ENCODE measurements at regions not wholly inside any gene's neighbourhood (a gene's known extent, or its start where the extent isn't known, plus 50 kb on each side); places are given as distances from the start of the nearest gene placed in this dataset.

DNA sequence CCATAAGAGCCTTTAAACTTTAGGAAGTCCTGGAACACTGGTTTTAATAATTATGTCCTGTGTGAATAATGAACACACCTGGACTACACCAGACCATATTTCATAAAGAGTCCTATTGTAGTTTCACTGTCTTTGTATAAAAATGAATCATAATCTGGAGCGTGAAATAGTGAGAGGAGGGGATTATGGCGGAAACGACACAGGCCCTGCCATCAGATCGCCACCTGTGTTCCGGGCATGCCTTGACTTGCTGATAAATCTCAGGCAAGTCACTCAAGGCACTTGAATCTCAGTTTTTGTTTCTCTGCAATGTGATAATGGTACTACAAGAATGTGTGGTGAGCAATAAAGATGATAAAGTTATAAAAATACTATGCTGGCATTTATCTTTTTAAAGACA lies 995.5 kb downstream of the MCTP2 start:
- H3K9ac ChIP-seq (ENCODE audit: low read depth, low read length) = no peak overlapping the region
- H3K79me2 ChIP-seq (ENCODE audit: insufficient read depth, low read length) = no peaks in the 10 kb centered on the region
- H3K4me1 ChIP-seq (ENCODE audit: insufficient read depth, low read length) = no peaks in the 10 kb centered on the region
- no peaks in the 10 kb centered on the region for H3K36me3 ChIP-seq (ENCODE audit: insufficient read depth, low read length)
- H3K4me3 ChIP-seq (ENCODE audit: low read depth in 1 of 2, low read length in 2 of 2) = no peak overlapping the region
- H4K20me1 ChIP-seq (ENCODE audit: insufficient read depth, low read length) = no peaks in the 10 kb centered on the region
- no peaks in the 10 kb centered on the region for H3K27me3 ChIP-seq (ENCODE audit: insufficient read depth, low read length, poor library complexity)
- no peaks in the 10 kb centered on the region for H3K9me3 ChIP-seq (ENCODE audit: insufficient read depth, low read length, severe bottlenecking)
- DNase-seq = no peak
- no peak for ATAC-seq (ENCODE audit: insufficient read depth, low read depth)
- TF ChIP-seq, protein P1, sequence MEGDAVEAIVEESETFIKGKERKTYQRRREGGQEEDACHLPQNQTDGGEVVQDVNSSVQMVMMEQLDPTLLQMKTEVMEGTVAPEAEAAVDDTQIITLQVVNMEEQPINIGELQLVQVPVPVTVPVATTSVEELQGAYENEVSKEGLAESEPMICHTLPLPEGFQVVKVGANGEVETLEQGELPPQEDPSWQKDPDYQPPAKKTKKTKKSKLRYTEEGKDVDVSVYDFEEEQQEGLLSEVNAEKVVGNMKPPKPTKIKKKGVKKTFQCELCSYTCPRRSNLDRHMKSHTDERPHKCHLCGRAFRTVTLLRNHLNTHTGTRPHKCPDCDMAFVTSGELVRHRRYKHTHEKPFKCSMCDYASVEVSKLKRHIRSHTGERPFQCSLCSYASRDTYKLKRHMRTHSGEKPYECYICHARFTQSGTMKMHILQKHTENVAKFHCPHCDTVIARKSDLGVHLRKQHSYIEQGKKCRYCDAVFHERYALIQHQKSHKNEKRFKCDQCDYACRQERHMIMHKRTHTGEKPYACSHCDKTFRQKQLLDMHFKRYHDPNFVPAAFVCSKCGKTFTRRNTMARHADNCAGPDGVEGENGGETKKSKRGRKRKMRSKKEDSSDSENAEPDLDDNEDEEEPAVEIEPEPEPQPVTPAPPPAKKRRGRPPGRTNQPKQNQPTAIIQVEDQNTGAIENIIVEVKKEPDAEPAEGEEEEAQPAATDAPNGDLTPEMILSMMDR (IDR thresholded peaks at IDR 0.05; ENCODE audit: borderline replicate concordance, extremely low read depth, low read length, poor library complexity, severe bottlenecking) = no peak
- no peak for TF ChIP-seq EZH2 (IDR thresholded peaks at IDR 0.05; ENCODE audit: borderline replicate concordance, low read depth, low read length, severe bottlenecking)
- no peak overlapping the region for H3K27ac ChIP-seq (ENCODE audit: low read length)
- no peak overlapping the region for H2AFZ ChIP-seq (ENCODE audit: low read depth, low read length)
- no peak overlapping the region for H3K4me2 ChIP-seq (ENCODE audit: insufficient read depth, low read length)

- Histone ChIP-seq H3K9me3 (ENCODE audit: insufficient read depth, low read length, severe bottlenecking) (no peaks in the 10 kb centered on the region), H3K79me2 (ENCODE audit: insufficient read depth, low read length) (no peaks in the 10 kb centered on the region), H3K9ac (ENCODE audit: low read depth, low read length) (no peak overlapping the region), H3K27me3 (ENCODE audit: insufficient read depth, low read length, poor library complexity) (no peaks in the 10 kb centered on the region), H2AFZ (ENCODE audit: low read depth, low read length) (no peak overlapping the region), H3K4me1 (ENCODE audit: insufficient read depth, low read length) (no peaks in the 10 kb centered on the region), H3K36me3 (ENCODE audit: insufficient read depth, low read length) (no peaks in the 10 kb centered on the region), H3K4me2 (ENCODE audit: insufficient read depth, low read length) (no peak overlapping the region), H3K4me3 (ENCODE audit: low read depth in 1 of 2, low read length in 2 of 2) (no peak overlapping the region), H4K20me1 (ENCODE audit: insufficient read depth, low read length) (no peaks in the 10 kb centered on the region), H3K27ac (ENCODE audit: low read length) (no peak overlapping the region)
- no peak for ATAC-seq (ENCODE audit: insufficient read depth, low read depth)
- TF ChIP-seq, protein P1 (IDR thresholded peaks at IDR 0.05; ENCODE audit: borderline replicate concordance, extremely low read depth, low read length, poor library complexity, severe bottlenecking) = no peak
- TF ChIP-seq EZH2 (IDR thresholded peaks at IDR 0.05; ENCODE audit: borderline replicate concordance, low read depth, low read length, severe bottlenecking) = no peak
- DNase-seq = no peak
Measured at GRCh38 chr15:95227235-95227634, 995.9 kb downstream of the MCTP2 start.

GRCh38 chr15:95228856-95229555 lies 997.6 kb downstream of the MCTP2 start:
- H3K27me3 ChIP-seq (ENCODE audit: insufficient read depth, low read length, poor library complexity) = no peaks in the 10 kb centered on the region
- H3K4me2 ChIP-seq (ENCODE audit: insufficient read depth, low read length) = no peak overlapping the region
- no peak overlapping the region for H3K4me3 ChIP-seq (ENCODE audit: low read depth in 1 of 2, low read length in 2 of 2)
- DNase-seq (no peak), ATAC-seq (ENCODE audit: insufficient read depth, low read depth) (no peak)
- no peaks in the 10 kb centered on the region for H4K20me1 ChIP-seq (ENCODE audit: insufficient read depth, low read length)
- no peak overlapping the region for H2AFZ ChIP-seq (ENCODE audit: low read depth, low read length)
- no peak overlapping the region for H3K9ac ChIP-seq (ENCODE audit: low read depth, low read length)
- TF ChIP-seq, protein P1 (IDR thresholded peaks at IDR 0.05; ENCODE audit: borderline replicate concordance, extremely low read depth, low read length, poor library complexity, severe bottlenecking) = no peak
- no peak for TF ChIP-seq EZH2 (IDR thresholded peaks at IDR 0.05; ENCODE audit: borderline replicate concordance, low read depth, low read length, severe bottlenecking)
- no peaks in the 10 kb centered on the region for H3K9me3 ChIP-seq (ENCODE audit: insufficient read depth, low read length, severe bottlenecking)
- no peaks in the 10 kb centered on the region for H3K36me3 ChIP-seq (ENCODE audit: insufficient read depth, low read length)
- H3K79me2 ChIP-seq (ENCODE audit: insufficient read depth, low read length) = no peaks in the 10 kb centered on the region
- no peak overlapping the region for H3K27ac ChIP-seq (ENCODE audit: low read length)
- no peaks in the 10 kb centered on the region for H3K4me1 ChIP-seq (ENCODE audit: insufficient read depth, low read length)
